HEK293 (cell line): ENCODE measurements at regions not wholly inside any gene's neighbourhood (a gene's known extent, or its start where the extent isn't known, plus 50 kb on each side); places are given as distances from the start of the nearest gene placed in this dataset.

Source experiments
- GLI4 ChIP-seq: fragments of 450-650 bp; formaldehyde crosslinking; IDR thresholded peaks from 2 replicates; pipeline ENCODE4 v1.5.1; 2016; ENCODE audit warnings: missing biosample characterization, missing genetic modification characterization
- ZNF121 ChIP-seq: fragments of 450-650 bp; formaldehyde crosslinking; IDR thresholded peaks from 2 replicates; pipeline ENCODE4 v1.5.1; 2016; ENCODE audit warnings: missing biosample characterization, missing genetic modification characterization
- TF ChIP-seq, protein P1 (sequence below): fragments of 450-650 bp; formaldehyde crosslinking; IDR thresholded peaks from 2 replicates; pipeline ENCODE4 v1.5.1; 2016; ENCODE audit warnings: missing biosample characterization, missing genetic modification characterization

DNA sequence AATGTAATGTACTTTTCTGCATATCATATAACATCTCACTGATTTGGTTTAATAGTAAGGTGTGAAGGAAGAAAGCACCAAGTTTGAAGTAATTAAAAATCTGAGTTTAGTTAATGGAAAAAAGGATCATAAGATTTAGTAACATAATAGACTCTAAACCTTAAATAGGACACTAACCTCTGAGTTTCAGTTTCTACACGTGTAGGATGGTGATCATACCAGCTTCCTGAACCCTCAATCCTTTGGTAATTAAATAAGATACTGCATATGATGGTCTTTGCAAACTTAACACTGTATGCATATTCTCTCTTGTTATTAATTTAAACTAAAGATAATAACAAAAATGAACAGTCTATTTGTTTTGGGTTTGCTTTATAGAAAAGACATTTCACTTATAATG, 216.8 kb downstream of the NUP35 start:
- TF ChIP-seq, protein P1, sequence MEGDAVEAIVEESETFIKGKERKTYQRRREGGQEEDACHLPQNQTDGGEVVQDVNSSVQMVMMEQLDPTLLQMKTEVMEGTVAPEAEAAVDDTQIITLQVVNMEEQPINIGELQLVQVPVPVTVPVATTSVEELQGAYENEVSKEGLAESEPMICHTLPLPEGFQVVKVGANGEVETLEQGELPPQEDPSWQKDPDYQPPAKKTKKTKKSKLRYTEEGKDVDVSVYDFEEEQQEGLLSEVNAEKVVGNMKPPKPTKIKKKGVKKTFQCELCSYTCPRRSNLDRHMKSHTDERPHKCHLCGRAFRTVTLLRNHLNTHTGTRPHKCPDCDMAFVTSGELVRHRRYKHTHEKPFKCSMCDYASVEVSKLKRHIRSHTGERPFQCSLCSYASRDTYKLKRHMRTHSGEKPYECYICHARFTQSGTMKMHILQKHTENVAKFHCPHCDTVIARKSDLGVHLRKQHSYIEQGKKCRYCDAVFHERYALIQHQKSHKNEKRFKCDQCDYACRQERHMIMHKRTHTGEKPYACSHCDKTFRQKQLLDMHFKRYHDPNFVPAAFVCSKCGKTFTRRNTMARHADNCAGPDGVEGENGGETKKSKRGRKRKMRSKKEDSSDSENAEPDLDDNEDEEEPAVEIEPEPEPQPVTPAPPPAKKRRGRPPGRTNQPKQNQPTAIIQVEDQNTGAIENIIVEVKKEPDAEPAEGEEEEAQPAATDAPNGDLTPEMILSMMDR (tag by site-specific recombination): no peak
- TF ChIP-seq GLI4 (no peak), ZNF121 (tag by site-specific recombination) (no peak)
